Trophoblast cell (in vitro differentiated cells and primary cell): ENCODE measurements at regions not wholly inside any gene's neighbourhood (a gene's known extent, or its start where the extent isn't known, plus 50 kb on each side); places are given as distances from the start of the nearest gene placed in this dataset.

Experiments used
- DNase-seq, 2 donors: peaks; one replicate each; pipeline ENCODE4 v3.0.0-alpha.2; 2016
- H2AFZ ChIP-seq: 2 replicates; pipeline ENCODE4 v1.6.1; 2013; ENCODE audit warnings: low read length, moderate library complexity, mild to moderate bottlenecking; ENCODE audit not compliant: insufficient read depth, poor library complexity
- H2AK5ac ChIP-seq: 2 replicates; pipeline ENCODE4 v1.6.1; 2013; ENCODE audit warnings: mild to moderate bottlenecking, low read length
- H2BK120ac ChIP-seq: 2 replicates; pipeline ENCODE4 v1.6.1; 2013; ENCODE audit warnings: low read length, mild to moderate bottlenecking, moderate library complexity; ENCODE audit not compliant: insufficient read depth, poor library complexity
- H2BK12ac ChIP-seq: 2 replicates; pipeline ENCODE4 v1.6.1; 2013; ENCODE audit warnings: mild to moderate bottlenecking, low read length, moderate library complexity
- H2BK5ac ChIP-seq: 2 replicates; pipeline ENCODE4 v1.6.1; 2013; ENCODE audit warnings: low read length, low read depth, moderate library complexity, mild to moderate bottlenecking; ENCODE audit not compliant: poor library complexity
- H3K14ac ChIP-seq: 2 replicates; pipeline ENCODE4 v1.6.1; 2013; ENCODE audit warnings: mild to moderate bottlenecking, low read length
- H3K18ac ChIP-seq: 2 replicates; pipeline ENCODE4 v1.6.1; 2013; ENCODE audit warnings: mild to moderate bottlenecking, low read length
- H3K23ac ChIP-seq: 2 replicates; pipeline ENCODE4 v1.6.1; 2013; ENCODE audit warnings: low read length
- H3K27ac ChIP-seq: 2 replicates; pipeline ENCODE4 v1.5.1; 2013; ENCODE audit warnings: low read depth, mild to moderate bottlenecking, inconsistent platforms, low read length, moderate library complexity
- H3K27me3 ChIP-seq: 2 replicates; pipeline ENCODE4 v1.6.1; 2013; ENCODE audit warnings: inconsistent platforms, mild to moderate bottlenecking, low read length, moderate library complexity; ENCODE audit not compliant: insufficient read depth
- H3K36me3 ChIP-seq, 2 experiments: 1 replicate in 1 of 2; 2 replicates in 1 of 2; pipeline ENCODE4 v1.6.1; 2013; ENCODE audit warnings: low read length in 2 of 2, mild to moderate bottlenecking in 2 of 2, moderate library complexity in 1 of 2; ENCODE audit not compliant: insufficient read depth in 2 of 2, control insufficient read depth in 1 of 2
- H3K4ac ChIP-seq: 2 replicates; pipeline ENCODE4 v1.6.1; 2013; ENCODE audit warnings: low read depth, mild to moderate bottlenecking, low read length, moderate library complexity
- H3K4me1 ChIP-seq, 2 experiments: 1 replicate in 1 of 2; 2 replicates in 1 of 2; pipeline ENCODE4 v1.6.1; 2013; ENCODE audit warnings: low read length in 2 of 2, mild to moderate bottlenecking in 2 of 2, moderate library complexity in 1 of 2; ENCODE audit not compliant: insufficient read depth in 2 of 2, control insufficient read depth in 1 of 2
- H3K4me2 ChIP-seq: 2 replicates; pipeline ENCODE4 v1.6.1; 2013; ENCODE audit warnings: inconsistent platforms, mild to moderate bottlenecking, low read length, moderate library complexity
- H3K4me3 ChIP-seq: 2 replicates; pipeline ENCODE4 v1.5.1; 2013; ENCODE audit warnings: mild to moderate bottlenecking, low read depth, low read length, inconsistent platforms
- H3K79me1 ChIP-seq: one replicate; pipeline ENCODE4 v1.6.1; 2013; ENCODE audit warnings: low read length
- H3K79me2 ChIP-seq: 2 replicates; pipeline ENCODE4 v1.6.1; 2013; ENCODE audit warnings: low read length, mild to moderate bottlenecking; ENCODE audit not compliant: control insufficient read depth, insufficient read depth, poor library complexity
- H3K9ac ChIP-seq: 2 replicates; pipeline ENCODE4 v1.6.1; 2013; ENCODE audit warnings: mild to moderate bottlenecking, low read length
- H3K9me3 ChIP-seq: 2 replicates; pipeline ENCODE4 v1.6.1; 2013; ENCODE audit warnings: low read depth, mild to moderate bottlenecking, control low read depth, inconsistent platforms, low read length; ENCODE audit not compliant: insufficient read depth
- H4K12ac ChIP-seq: 2 replicates; pipeline ENCODE4 v1.6.1; 2013; ENCODE audit warnings: low read depth, mild to moderate bottlenecking, low read length, moderate library complexity
- H4K8ac ChIP-seq: 2 replicates; pipeline ENCODE4 v1.6.1; 2013; ENCODE audit warnings: low read depth, mild to moderate bottlenecking, low read length, moderate library complexity
- H4K91ac ChIP-seq: one replicate; pipeline ENCODE4 v1.6.1; 2013; ENCODE audit warnings: low read depth, mild to moderate bottlenecking, low read length, moderate library complexity
- WGBS: extraction: QIAGEN DNeasy Blood & Tissue Kit; methylation state at CpG from one replicate; pipeline ENCODE4 v1.1.7; 2013; ENCODE audit warnings: missing lambda C conversion rate; ENCODE audit not compliant: insufficient read length, insufficient coverage; ENCODE audit errors: extremely low coverage; 5-methylcytosine and 5-hydroxymethylcytosine counted together

DNA sequence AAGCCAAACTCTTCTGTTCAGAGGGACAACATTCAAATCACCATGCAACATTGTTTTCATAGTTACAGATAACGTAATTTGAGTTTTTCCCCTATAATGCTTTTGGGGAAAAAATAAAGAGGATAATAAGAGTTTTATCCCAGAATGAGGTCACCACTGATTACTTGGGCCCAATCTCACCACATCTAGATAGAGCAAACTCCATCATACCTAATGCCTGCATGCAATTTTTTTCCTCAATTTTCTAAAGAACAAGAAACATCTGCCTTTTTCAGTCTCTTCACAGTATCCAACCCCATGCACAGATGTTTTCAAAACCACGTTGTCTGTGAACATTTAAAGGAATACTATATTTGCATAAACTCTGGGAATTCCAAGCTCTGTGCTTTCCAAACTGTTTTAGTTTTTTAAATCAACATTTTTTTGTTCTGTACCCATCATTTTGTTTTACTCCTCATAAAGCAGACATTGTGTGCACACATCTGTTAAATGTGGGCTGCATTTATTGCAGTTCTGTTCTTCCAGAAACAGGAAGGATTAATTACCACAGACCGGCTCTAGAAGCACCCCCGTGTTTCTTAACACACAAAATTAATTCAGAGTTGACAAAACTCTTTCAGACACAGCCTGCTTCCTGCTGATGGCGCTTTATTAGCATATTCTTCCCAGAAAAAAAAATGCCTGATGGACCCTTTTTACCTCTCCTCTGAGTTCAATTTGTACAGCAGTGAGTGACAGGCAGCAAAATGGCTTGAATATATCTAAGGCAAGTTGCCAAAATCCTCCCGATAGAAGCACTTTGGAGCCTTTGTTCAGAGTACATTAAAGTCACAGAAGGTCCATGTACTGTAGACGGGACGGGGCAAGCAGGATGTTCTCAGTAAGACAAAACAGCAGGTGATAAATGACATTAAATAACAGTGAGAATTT, 1171.9 kb downstream of the EFNB2 start:
- H4K12ac ChIP-seq: no peak overlapping the region
- H3K4me2 ChIP-seq: no peak overlapping the region
- H3K18ac ChIP-seq: no peak overlapping the region
- H3K23ac ChIP-seq: no peak overlapping the region
- no peak overlapping the region for H2BK120ac ChIP-seq
- no peaks in the 10 kb centered on the region for H3K9me3 ChIP-seq
- no peak overlapping the region for H3K14ac ChIP-seq
- no peak overlapping the region for H3K4me3 ChIP-seq
- H4K8ac ChIP-seq: no peak overlapping the region
- no peaks in the 10 kb centered on the region for H3K36me3 ChIP-seq
- no peak overlapping the region for H3K4ac ChIP-seq
- H3K27ac ChIP-seq: no peak overlapping the region
- H3K79me1 ChIP-seq: no peaks in the 10 kb centered on the region
- no CpG with 5 or more reads among the region's 8 CpGs for WGBS
- H2AK5ac ChIP-seq: no peak overlapping the region
- no peak overlapping the region for H2AFZ ChIP-seq
- no peaks in the 10 kb centered on the region for H3K27me3 ChIP-seq
- H2BK12ac ChIP-seq: no peak overlapping the region
- H2BK5ac ChIP-seq: no peak overlapping the region
- no peak overlapping the region for H4K91ac ChIP-seq
- H3K4me1 ChIP-seq: no peaks in the 10 kb centered on the region
- H3K9ac ChIP-seq: no peak overlapping the region
- DNase-seq: no peak
- no peaks in the 10 kb centered on the region for H3K79me2 ChIP-seq

- Histone ChIP-seq H3K4me1 (no peaks in the 10 kb centered on the region), H3K4me3 (no peak overlapping the region), H3K27ac (no peak overlapping the region), H3K9ac (no peak overlapping the region), H4K12ac (no peak overlapping the region), H3K23ac (no peak overlapping the region), H2AFZ (no peak overlapping the region), H3K18ac (no peak overlapping the region), H2AK5ac (no peak overlapping the region), H3K36me3 (no peaks in the 10 kb centered on the region), H2BK5ac (no peak overlapping the region), H3K79me2 (no peaks in the 10 kb centered on the region), H4K8ac (no peak overlapping the region), H2BK120ac (no peak overlapping the region), H4K91ac (no peak overlapping the region), H3K27me3 (no peaks in the 10 kb centered on the region), H3K4me2 (no peak overlapping the region), H3K9me3 (no peaks in the 10 kb centered on the region), H3K14ac (no peak overlapping the region), H3K4ac (no peak overlapping the region), H3K79me1 (no peaks in the 10 kb centered on the region), H2BK12ac (no peak overlapping the region)
- no CpG with 5 or more reads among the region's 4 CpGs for WGBS
- no peak for DNase-seq
These were observed 1181.8 kb downstream of the EFNB2 start for GRCh38 chr13:105353654-105354053.

- Histone ChIP-seq H4K12ac (no peak overlapping the region), H3K23ac (no peak overlapping the region), H2BK12ac (no peak overlapping the region), H3K27me3 (no peaks in the 10 kb centered on the region), H3K4me1 (no peaks in the 10 kb centered on the region), H3K4ac (no peak overlapping the region), H4K8ac (no peak overlapping the region), H3K27ac (no peak overlapping the region), H4K91ac (no peak overlapping the region), H2BK120ac (no peak overlapping the region), H3K4me3 (no peak overlapping the region), H2BK5ac (no peak overlapping the region), H3K79me2 (no peaks in the 10 kb centered on the region), H3K18ac (no peak overlapping the region), H3K4me2 (no peak overlapping the region), H2AK5ac (no peak overlapping the region), H2AFZ (no peak overlapping the region), H3K36me3 (no peaks in the 10 kb centered on the region), H3K9me3 (no peaks in the 10 kb centered on the region), H3K79me1 (peaks cover 3% of the 10 kb centered on the region), H3K9ac (no peak overlapping the region), H3K14ac (no peak overlapping the region)
- no CpG with 5 or more reads among the region's 7 CpGs for WGBS
- DNase-seq: no peak
These were observed 1186.3 kb downstream of the EFNB2 start for GRCh38 chr13:105349082-105349723.

GRCh38 chr13:105346141-105346775, 1189.2 kb downstream of the EFNB2 start:
- Histone ChIP-seq H3K4me1 (no peaks in the 10 kb centered on the region), H3K79me1 (peaks cover 4% of the 10 kb centered on the region), H3K79me2 (no peaks in the 10 kb centered on the region), H2AFZ (no peak overlapping the region), H3K9me3 (no peaks in the 10 kb centered on the region), H3K4ac (no peak overlapping the region), H3K4me3 (no peak overlapping the region), H3K4me2 (no peak overlapping the region), H3K14ac (no peak overlapping the region), H4K12ac (no peak overlapping the region), H3K18ac (no peak overlapping the region), H3K27ac (no peak overlapping the region), H2BK120ac (no peak overlapping the region), H4K91ac (peak overlapping the region; percentile 26), H4K8ac (no peak overlapping the region), H3K27me3 (no peaks in the 10 kb centered on the region), H2BK12ac (peak overlapping the region; percentile 85), H3K23ac (no peak overlapping the region), H3K36me3 (no peaks in the 10 kb centered on the region), H2BK5ac (no peak overlapping the region), H2AK5ac (no peak overlapping the region), H3K9ac (no peak overlapping the region)
- DNase-seq: peak; percentile 17 to 75
- WGBS: no CpG with 5 or more reads among the region's 5 CpGs
